Endothelial cell of umbilical vein (primary cell): ENCODE measurements at regions not wholly inside any gene's neighbourhood (a gene's known extent, or its start where the extent isn't known, plus 50 kb on each side); places are given as distances from the start of the nearest gene placed in this dataset.
"Not testable (repeated sequence)": the region's sequence is repeated elsewhere in the genome, so short reads cannot be mapped to it uniquely, and the experiment has no call there.

Experiments
- MYC ChIP-seq: IDR thresholded peaks from one replicate; pipeline ENCODE4 v1.6.1; 2011; ENCODE audit warnings: mild to moderate bottlenecking, low read depth, low read length
- POLR2A ChIP-seq: IDR thresholded peaks from 2 replicates; pipeline ENCODE4 v1.6.1; 2012; ENCODE audit warnings: low read depth, mild to moderate bottlenecking, control low read depth, low read length
- POLR2AphosphoS5 ChIP-seq: IDR thresholded peaks from 2 replicates; pipeline ENCODE4 v1.6.1; 2012; ENCODE audit warnings: low read depth, mild to moderate bottlenecking, control low read depth, low read length, moderate library complexity; ENCODE audit not compliant: insufficient read depth

- TF ChIP-seq POLR2AphosphoS5, POLR2A, MYC: not testable (repeated sequence)
Measured at GRCh38 chr16:58878641-58879040, 144.5 kb upstream of the GOT2 start.
